H9 (cell line): ENCODE measurements at regions not wholly inside any gene's neighbourhood (a gene's known extent, or its start where the extent isn't known, plus 50 kb on each side); places are given as distances from the start of the nearest gene placed in this dataset.

Experiments
- DNase-seq: peaks from one replicate; pipeline ENCODE4 v3.0.0-alpha.2; 2017
- H2AFZ ChIP-seq: one replicate; pipeline ENCODE4 v1.6.1; 2013; ENCODE audit warnings: mild to moderate bottlenecking, low read length, control low read depth, moderate library complexity
- H2AK5ac ChIP-seq: 2 replicates; pipeline ENCODE4 v1.6.1; 2013; ENCODE audit warnings: low read length, control low read depth, mixed read lengths; ENCODE audit not compliant: insufficient read length
- H2BK120ac ChIP-seq: one replicate; pipeline ENCODE4 v1.6.1; 2013; ENCODE audit warnings: low read depth, mild to moderate bottlenecking, low read length, control low read depth, inconsistent platforms; ENCODE audit not compliant: poor library complexity, severe bottlenecking
- H2BK12ac ChIP-seq: 2 replicates; pipeline ENCODE4 v1.6.1; 2013; ENCODE audit warnings: low read length, control low read depth, mixed read lengths, low read depth; ENCODE audit not compliant: insufficient read length
- H2BK15ac ChIP-seq: 2 replicates; pipeline ENCODE4 v1.6.1; 2013; ENCODE audit warnings: low read depth, low read length, control low read depth
- H2BK20ac ChIP-seq: one replicate; pipeline ENCODE4 v1.6.1; 2013; ENCODE audit warnings: low read depth, mild to moderate bottlenecking, low read length, control low read depth, inconsistent platforms; ENCODE audit not compliant: poor library complexity, severe bottlenecking
- H2BK5ac ChIP-seq: 2 replicates; pipeline ENCODE4 v1.6.1; 2013; ENCODE audit warnings: low read length, control low read depth, mixed read lengths; ENCODE audit not compliant: insufficient read length
- H3K14ac ChIP-seq: 2 replicates; pipeline ENCODE4 v1.6.1; 2013; ENCODE audit warnings: low read length, control low read depth; ENCODE audit not compliant: insufficient read depth
- H3K18ac ChIP-seq: 2 replicates; pipeline ENCODE4 v1.6.1; 2013; ENCODE audit warnings: low read depth, mild to moderate bottlenecking, mixed read lengths, low read length, control low read depth; ENCODE audit not compliant: insufficient read length
- H3K23ac ChIP-seq: 2 replicates; pipeline ENCODE4 v1.6.1; 2013; ENCODE audit warnings: low read length, control low read depth, mixed read lengths, low read depth; ENCODE audit not compliant: insufficient read length
- H3K23me2 ChIP-seq: 2 replicates; pipeline ENCODE4 v1.6.1; 2013; ENCODE audit warnings: low read depth, mild to moderate bottlenecking, mixed read lengths, low read length, control low read depth; ENCODE audit not compliant: insufficient read length, poor library complexity, severe bottlenecking
- H3K27ac ChIP-seq: 2 replicates; pipeline ENCODE4 v1.5.1; 2013; ENCODE audit warnings: low read length, control low read depth, mixed read lengths, low read depth; ENCODE audit not compliant: insufficient read length
- H3K27me3 ChIP-seq: 2 replicates; pipeline ENCODE4 v1.6.1; 2013; ENCODE audit warnings: low read length, control low read depth, inconsistent platforms; ENCODE audit not compliant: insufficient read depth
- H3K4ac ChIP-seq: 2 replicates; pipeline ENCODE4 v1.6.1; 2013; ENCODE audit warnings: low read depth, mild to moderate bottlenecking, control low read depth, inconsistent platforms, low read length, moderate library complexity
- H3K4me1 ChIP-seq: 2 replicates; pipeline ENCODE4 v1.6.1; 2013; ENCODE audit warnings: low read length, control low read depth, inconsistent platforms; ENCODE audit not compliant: insufficient read depth
- H3K4me2 ChIP-seq: 2 replicates; pipeline ENCODE4 v1.6.1; 2013; ENCODE audit warnings: low read length, control low read depth, mixed read lengths; ENCODE audit not compliant: insufficient read length, insufficient read depth
- H3K56ac ChIP-seq: 2 replicates; pipeline ENCODE4 v1.6.1; 2013; ENCODE audit warnings: low read depth, mild to moderate bottlenecking, mixed read lengths, low read length, control low read depth; ENCODE audit not compliant: insufficient read length
- H3K79me1 ChIP-seq: 2 replicates; pipeline ENCODE4 v1.6.1; 2013; ENCODE audit warnings: low read depth, mild to moderate bottlenecking, moderate library complexity, low read length, control low read depth, inconsistent platforms; ENCODE audit not compliant: insufficient read depth, poor library complexity, severe bottlenecking
- H3K79me2 ChIP-seq: 2 replicates; pipeline ENCODE4 v1.6.1; 2013; ENCODE audit warnings: low read length, control low read depth, inconsistent platforms; ENCODE audit not compliant: insufficient read depth
- H3K9ac ChIP-seq: 2 replicates; pipeline ENCODE4 v1.6.1; 2013; ENCODE audit warnings: low read length, control low read depth, mixed read lengths; ENCODE audit not compliant: insufficient read length; ENCODE audit errors: extremely low read depth
- H3K9me3 ChIP-seq: one replicate; pipeline ENCODE4 v1.6.1; 2013; ENCODE audit warnings: low read depth, low read length, inconsistent platforms; ENCODE audit not compliant: control insufficient read depth
- H3T11ph ChIP-seq: one replicate; pipeline ENCODE4 v1.6.1; 2013; ENCODE audit warnings: mild to moderate bottlenecking, low read length, control low read depth, inconsistent platforms
- H4K20me1 ChIP-seq: one replicate; pipeline ENCODE4 v1.6.1; 2013; ENCODE audit not compliant: control insufficient read depth, insufficient read length, insufficient read depth
- H4K5ac ChIP-seq: 2 replicates; pipeline ENCODE4 v1.6.1; 2013; ENCODE audit warnings: low read depth, mild to moderate bottlenecking, mixed read lengths, low read length, control low read depth; ENCODE audit not compliant: insufficient read length
- H4K8ac ChIP-seq: replicated peaks from 2 replicates; pipeline ENCODE4 v1.6.1; 2013; ENCODE audit warnings: low read length, control low read depth, mixed read lengths, low read depth; ENCODE audit not compliant: insufficient read length
- H4K91ac ChIP-seq: 2 replicates; pipeline ENCODE4 v1.6.1; 2013; ENCODE audit warnings: low read depth, mild to moderate bottlenecking, moderate library complexity, mixed read lengths, low read length, control low read depth; ENCODE audit not compliant: insufficient read length
- H3K27ac Mint-ChIP-seq, 3 experiments: 2 replicates in 2 of 3; 3 replicates in 1 of 3; pipeline ENCODE4 v1.8.0; 2020 to 2021; ENCODE audit warnings: mixed read lengths in 3 of 3, mild to moderate bottlenecking in 1 of 3, moderate library complexity in 1 of 3
- H3K27me3 Mint-ChIP-seq: 2 replicates; pipeline ENCODE4 v1.8.0; 2021; ENCODE audit warnings: low read depth, mild to moderate bottlenecking, moderate library complexity, mixed read lengths
- H3K36me3 Mint-ChIP-seq, 3 experiments: 2 replicates in 2 of 3; 3 replicates in 1 of 3; pipeline ENCODE4 v1.8.0; 2020 to 2021; ENCODE audit warnings: low read depth in 3 of 3, mixed read lengths in 3 of 3; ENCODE audit not compliant: insufficient read depth in 1 of 3
- H3K4me1 Mint-ChIP-seq, 2 experiments: 2 replicates each; pipeline ENCODE4 v1.8.0; 2020; ENCODE audit warnings: mixed read lengths in 2 of 2
- H3K4me3 Mint-ChIP-seq, 2 experiments: 2 replicates in 1 of 2; 3 replicates in 1 of 2; pipeline ENCODE4 v1.8.0; 2020 to 2021; ENCODE audit warnings: mild to moderate bottlenecking in 2 of 2, mixed read lengths in 2 of 2, moderate library complexity in 1 of 2
- H3K9me3 Mint-ChIP-seq, 2 experiments: 2 replicates in 1 of 2; 3 replicates in 1 of 2; pipeline ENCODE4 v1.8.0; 2020; ENCODE audit warnings: mild to moderate bottlenecking in 2 of 2, mixed read lengths in 2 of 2, moderate library complexity in 1 of 2
- WGBS: extraction: QIAGEN DNeasy Blood & Tissue Kit; methylation state at CpG from one replicate; pipeline ENCODE4 v1.1.7; 2013; ENCODE audit warnings: missing lambda C conversion rate, low lambda C conversion rate, mixed read lengths; ENCODE audit not compliant: insufficient read length; ENCODE audit errors: extremely low coverage; 5-methylcytosine and 5-hydroxymethylcytosine counted together
- TF ChIP-seq, protein P1 (sequence below): fragments of 200-600 bp; sonication (generic); conservative IDR thresholded peaks from 3 replicates; pipeline ENCODE4 v1.8.0; 2021; ENCODE audit warnings: antibody characterized with exemption, mild to moderate bottlenecking

- Histone ChIP-seq H3K4me1 (0 out of 2 replicates have a peak, but pooled peaks cover 3% of the 10 kb centered on the region), H3K18ac (no peak overlapping the region), H3K14ac (no peak overlapping the region), H3K9me3 (no peaks in the 10 kb centered on the region), H3K23me2 (no peaks in the 10 kb centered on the region), H4K5ac (no peak overlapping the region), H3K4me2 (no peak overlapping the region), H2BK120ac (no peak overlapping the region), H4K8ac (no peak overlapping the region), H4K20me1 (no peaks in the 10 kb centered on the region), H4K91ac (no peak overlapping the region), H3K56ac (no peak overlapping the region), H3K79me2 (no peaks in the 10 kb centered on the region), H2AK5ac (no peak overlapping the region), H2BK15ac (no peak overlapping the region), H3K27me3 (no peaks in the 10 kb centered on the region), H2AFZ (no peak overlapping the region), H3K23ac (no peak overlapping the region), H3K9ac (no peak overlapping the region), H3T11ph (no peak overlapping the region), H2BK5ac (no peak overlapping the region), H2BK12ac (no peak overlapping the region), H3K4ac (no peak overlapping the region), H2BK20ac (no peak overlapping the region), H3K79me1 (no peaks in the 10 kb centered on the region), H3K27ac (no peak overlapping the region)
- Mint-ChIP-seq H3K9me3 (peaks cover 0 to 6% of the 10 kb centered on the region in 2 experiments; a peak in 1 of 5 replicates), H3K4me3 (no peak overlapping the region), H3K4me1 (peaks cover 12 to 31% of the 10 kb centered on the region in 2 experiments), H3K36me3 (peaks cover 0 to 6% (median 0%) of the 10 kb centered on the region in 3 experiments; a peak in 3 of 7 replicates), H3K27me3 (no peaks in the 10 kb centered on the region; the same call in 1 of the 2 replicates), H3K27ac (peak overlapping the region in 1 of 3 experiments; percentile 78; a peak in 1 of 7 replicates)
- no peak for DNase-seq
- no CpG with 5 or more reads among the region's 14 CpGs for WGBS
- TF ChIP-seq, protein P1, sequence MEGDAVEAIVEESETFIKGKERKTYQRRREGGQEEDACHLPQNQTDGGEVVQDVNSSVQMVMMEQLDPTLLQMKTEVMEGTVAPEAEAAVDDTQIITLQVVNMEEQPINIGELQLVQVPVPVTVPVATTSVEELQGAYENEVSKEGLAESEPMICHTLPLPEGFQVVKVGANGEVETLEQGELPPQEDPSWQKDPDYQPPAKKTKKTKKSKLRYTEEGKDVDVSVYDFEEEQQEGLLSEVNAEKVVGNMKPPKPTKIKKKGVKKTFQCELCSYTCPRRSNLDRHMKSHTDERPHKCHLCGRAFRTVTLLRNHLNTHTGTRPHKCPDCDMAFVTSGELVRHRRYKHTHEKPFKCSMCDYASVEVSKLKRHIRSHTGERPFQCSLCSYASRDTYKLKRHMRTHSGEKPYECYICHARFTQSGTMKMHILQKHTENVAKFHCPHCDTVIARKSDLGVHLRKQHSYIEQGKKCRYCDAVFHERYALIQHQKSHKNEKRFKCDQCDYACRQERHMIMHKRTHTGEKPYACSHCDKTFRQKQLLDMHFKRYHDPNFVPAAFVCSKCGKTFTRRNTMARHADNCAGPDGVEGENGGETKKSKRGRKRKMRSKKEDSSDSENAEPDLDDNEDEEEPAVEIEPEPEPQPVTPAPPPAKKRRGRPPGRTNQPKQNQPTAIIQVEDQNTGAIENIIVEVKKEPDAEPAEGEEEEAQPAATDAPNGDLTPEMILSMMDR: no peak
Observed at GRCh38 chr18:3350021-3350420, 88.1 kb downstream of the MYL12B start.
